Stimulated activated CD8-positive, alpha-beta memory T cell treated with anti-CD3 and anti-CD28 coated beads, Interleukin-12 subunit alpha, Interleukin-12 subunit beta, amount 100 ng/mL, for 24 hours (primary cell): ENCODE measurements at regions not wholly inside any gene's neighbourhood (a gene's known extent, or its start where the extent isn't known, plus 50 kb on each side); places are given as distances from the start of the nearest gene placed in this dataset.

ENCODE experiments used
- DNase-seq: peaks from one replicate; pipeline ENCODE4 v3.0.0-alpha.2; 2020; ENCODE audit errors: extremely low read depth

- no peak for DNase-seq
Measured at GRCh38 chr3:17985658-17986347, 243.4 kb upstream of the TBC1D5 start.

- DNase-seq, result no peak
Measured at GRCh38 chr3:17983106-17983505, 240.7 kb upstream of the TBC1D5 start.

GRCh38 chr3:17982211-17982880 is 239.9 kb upstream of the TBC1D5 start:
- no peak for DNase-seq

GRCh38 chr3:17980863-17981262 is 238.4 kb upstream of the TBC1D5 start:
- DNase-seq, result no peak

- no peak for DNase-seq
Measured at GRCh38 chr3:17979911-17980310, 237.5 kb upstream of the TBC1D5 start.

- DNase-seq, result no peak
Measured at GRCh38 chr3:17979252-17979651, 236.8 kb upstream of the TBC1D5 start.

- DNase-seq, result no peak
Measured at GRCh38 chr3:17974206-17974841, 231.9 kb upstream of the TBC1D5 start.

- no peak for DNase-seq
Measured at GRCh38 chr3:17972959-17973906, 230.8 kb upstream of the TBC1D5 start.

- no peak for DNase-seq
Measured at GRCh38 chr3:17972476-17972875, 230.0 kb upstream of the TBC1D5 start.

GRCh38 chr3:17972030-17972429 is 229.6 kb upstream of the TBC1D5 start:
- no peak for DNase-seq

- DNase-seq, result no peak
Measured at GRCh38 chr3:17969985-17970568, 227.6 kb upstream of the TBC1D5 start.

- no peak for DNase-seq
Measured at GRCh38 chr3:17969244-17969643, 226.8 kb upstream of the TBC1D5 start.

- no peak for DNase-seq
Measured at GRCh38 chr3:17967953-17968607, 225.6 kb upstream of the TBC1D5 start.

- DNase-seq, result no peak
Measured at GRCh38 chr3:17967111-17967510, 224.7 kb upstream of the TBC1D5 start.

- DNase-seq, result no peak
Measured at GRCh38 chr3:17965331-17965730, 222.9 kb upstream of the TBC1D5 start.

GRCh38 chr3:17964108-17964507 is 221.7 kb upstream of the TBC1D5 start:
- DNase-seq, result no peak

- DNase-seq, result no peak
Measured at GRCh38 chr3:17955411-17955810, 213.0 kb upstream of the TBC1D5 start.

GRCh38 chr3:17954801-17955200 is 212.4 kb upstream of the TBC1D5 start:
- DNase-seq, result no peak

- DNase-seq, result no peak
Measured at GRCh38 chr3:17951241-17951640, 208.8 kb upstream of the TBC1D5 start.

- no peak for DNase-seq
Measured at GRCh38 chr3:17949101-17949500, 206.7 kb upstream of the TBC1D5 start.

GRCh38 chr3:17947833-17948232 is 205.4 kb upstream of the TBC1D5 start:
- no peak for DNase-seq
